Ovary (tissue), 3 donors: ENCODE measurements at regions not wholly inside any gene's neighbourhood (a gene's known extent, or its start where the extent isn't known, plus 50 kb on each side); places are given as distances from the start of the nearest gene placed in this dataset.

Source experiments
- EP300 ChIP-seq: sonication (generic); formaldehyde crosslinking; IDR thresholded peaks from one replicate; pipeline ENCODE4 v1.6.1; 2017; ENCODE audit warnings: antibody characterized with exemption
- POLR2A ChIP-seq: fragments of 450-650 bp; IDR thresholded peaks from one replicate; pipeline ENCODE4 v1.6.1; 2017; ENCODE audit warnings: antibody characterized with exemption, mild to moderate bottlenecking, moderate library complexity
- TF ChIP-seq, protein P1 (sequence below), 3 donors: fragments of 450-650 bp in 2 of 3; fragments of 200-600 bp in 1 of 3; IDR thresholded peaks; one replicate each; pipeline versions ENCODE4 v1.5.1 to v1.8.0; 2016 to 2022; ENCODE audit warnings: antibody characterized with exemption in 3 of 3, mild to moderate bottlenecking in 1 of 3
- donor health status: DM: no; HTN: no; CAD: no.

GRCh38 chr6:41437604-41438003 lies 102.2 kb downstream of the NCR2 start:
- TF ChIP-seq, protein P1, sequence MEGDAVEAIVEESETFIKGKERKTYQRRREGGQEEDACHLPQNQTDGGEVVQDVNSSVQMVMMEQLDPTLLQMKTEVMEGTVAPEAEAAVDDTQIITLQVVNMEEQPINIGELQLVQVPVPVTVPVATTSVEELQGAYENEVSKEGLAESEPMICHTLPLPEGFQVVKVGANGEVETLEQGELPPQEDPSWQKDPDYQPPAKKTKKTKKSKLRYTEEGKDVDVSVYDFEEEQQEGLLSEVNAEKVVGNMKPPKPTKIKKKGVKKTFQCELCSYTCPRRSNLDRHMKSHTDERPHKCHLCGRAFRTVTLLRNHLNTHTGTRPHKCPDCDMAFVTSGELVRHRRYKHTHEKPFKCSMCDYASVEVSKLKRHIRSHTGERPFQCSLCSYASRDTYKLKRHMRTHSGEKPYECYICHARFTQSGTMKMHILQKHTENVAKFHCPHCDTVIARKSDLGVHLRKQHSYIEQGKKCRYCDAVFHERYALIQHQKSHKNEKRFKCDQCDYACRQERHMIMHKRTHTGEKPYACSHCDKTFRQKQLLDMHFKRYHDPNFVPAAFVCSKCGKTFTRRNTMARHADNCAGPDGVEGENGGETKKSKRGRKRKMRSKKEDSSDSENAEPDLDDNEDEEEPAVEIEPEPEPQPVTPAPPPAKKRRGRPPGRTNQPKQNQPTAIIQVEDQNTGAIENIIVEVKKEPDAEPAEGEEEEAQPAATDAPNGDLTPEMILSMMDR (IDR thresholded peaks at IDR 0.05), result no peak
- TF ChIP-seq POLR2A (no peak), EP300 (no peak)
